ENCODE measurements at regions not wholly inside any gene's neighbourhood (a gene's known extent, or its start where the extent isn't known, plus 50 kb on each side); places are given as distances from the start of the nearest gene placed in this dataset.
"Not testable (repeated sequence)": the region's sequence is repeated elsewhere in the genome, so short reads cannot be mapped to it uniquely, and the experiment has no call there.

GRCh38 chr13:112174476-112175110, 107.6 kb downstream of the SOX1 start:
- no peak for DNase-seq

- DNase-seq, result no peak
Measured at GRCh38 chr13:112175162-112176075, 108.5 kb downstream of the SOX1 start.

- not testable (repeated sequence) for DNase-seq
Measured at GRCh38 chr13:112176141-112177119, 109.5 kb downstream of the SOX1 start.

GRCh38 chr13:112177450-112178288, 110.7 kb downstream of the SOX1 start:
- no peak for DNase-seq

GRCh38 chr13:112178769-112179168, 111.8 kb downstream of the SOX1 start:
- no peak for DNase-seq

GRCh38 chr13:112179421-112179820, 112.5 kb downstream of the SOX1 start:
- no peak for DNase-seq

DNA sequence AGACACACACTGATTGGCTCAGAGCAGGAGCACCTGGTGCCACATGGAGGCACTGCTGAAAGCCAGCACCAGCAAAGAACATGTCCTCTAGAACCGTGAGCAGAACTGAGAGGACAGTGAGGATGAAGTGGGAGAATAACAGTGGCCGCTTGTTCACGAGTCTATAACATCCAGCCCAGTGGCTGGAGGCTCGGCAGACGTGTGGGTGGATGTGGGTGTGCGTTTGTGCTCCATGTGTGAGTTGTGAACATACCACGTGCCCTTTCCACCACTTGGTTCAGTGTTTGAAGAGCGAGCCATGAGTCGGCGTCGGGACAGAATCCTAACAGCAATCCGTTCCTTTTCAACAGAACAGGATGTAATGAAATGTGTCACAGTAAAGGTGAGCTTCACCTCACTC, 113.0 kb downstream of the SOX1 start:
- DNase-seq, result no peak

DNA sequence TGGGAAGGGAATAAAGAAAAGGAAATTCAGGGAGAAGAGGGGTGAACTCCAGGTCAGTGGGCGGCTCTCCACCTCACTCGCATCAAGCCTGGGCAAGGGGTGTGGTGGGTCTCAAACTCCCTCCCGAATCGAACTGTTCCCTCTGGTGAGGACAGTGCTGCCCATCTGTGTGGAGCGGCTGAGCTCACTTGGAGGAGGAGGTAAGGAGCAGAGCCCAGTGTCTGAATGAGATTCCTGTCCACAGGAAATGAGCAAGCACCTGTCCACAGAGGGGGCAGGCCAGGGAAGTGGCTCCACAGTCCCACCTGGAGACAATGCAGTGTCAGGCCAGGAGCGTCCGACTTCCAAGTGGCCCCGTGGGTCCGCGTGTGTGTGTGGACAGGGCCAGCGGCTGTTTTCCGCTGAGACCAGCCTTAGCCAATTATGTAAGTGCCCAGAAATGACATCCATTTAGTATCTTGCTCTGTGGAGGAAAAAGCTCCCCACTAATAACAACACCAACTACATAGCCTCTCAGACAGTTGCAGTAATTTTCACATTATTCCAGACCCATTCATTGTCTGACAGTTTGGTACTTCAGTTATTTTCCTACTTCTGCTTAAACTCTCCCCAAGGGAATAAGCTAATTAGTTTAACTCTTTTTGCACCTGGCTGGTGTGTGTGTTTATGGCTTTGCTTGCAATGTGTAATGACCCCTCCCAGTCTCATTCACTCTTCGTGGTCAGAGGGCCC, 114.6 kb downstream of the SOX1 start:
- no peak for DNase-seq

DNA sequence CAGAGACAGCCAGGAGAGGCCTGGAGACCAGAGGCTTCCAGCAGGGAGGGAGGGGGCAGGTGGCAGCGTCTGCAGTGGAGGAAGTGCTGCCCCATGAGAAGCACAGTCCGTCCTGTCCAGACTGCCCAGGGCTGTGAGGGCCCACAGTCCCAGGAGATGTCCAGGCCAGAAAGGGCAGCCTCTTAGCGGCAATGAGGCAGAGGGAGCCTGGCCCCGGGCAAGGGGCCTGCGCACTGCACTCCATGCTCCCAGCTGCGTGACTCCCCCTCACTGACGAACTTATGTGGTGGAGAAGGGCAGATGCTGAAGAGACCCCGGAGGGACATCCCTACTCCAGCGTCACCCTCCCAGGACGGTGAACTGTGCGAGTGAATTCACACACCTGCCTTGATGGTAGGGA, 115.3 kb downstream of the SOX1 start:
- no peak for DNase-seq

DNA sequence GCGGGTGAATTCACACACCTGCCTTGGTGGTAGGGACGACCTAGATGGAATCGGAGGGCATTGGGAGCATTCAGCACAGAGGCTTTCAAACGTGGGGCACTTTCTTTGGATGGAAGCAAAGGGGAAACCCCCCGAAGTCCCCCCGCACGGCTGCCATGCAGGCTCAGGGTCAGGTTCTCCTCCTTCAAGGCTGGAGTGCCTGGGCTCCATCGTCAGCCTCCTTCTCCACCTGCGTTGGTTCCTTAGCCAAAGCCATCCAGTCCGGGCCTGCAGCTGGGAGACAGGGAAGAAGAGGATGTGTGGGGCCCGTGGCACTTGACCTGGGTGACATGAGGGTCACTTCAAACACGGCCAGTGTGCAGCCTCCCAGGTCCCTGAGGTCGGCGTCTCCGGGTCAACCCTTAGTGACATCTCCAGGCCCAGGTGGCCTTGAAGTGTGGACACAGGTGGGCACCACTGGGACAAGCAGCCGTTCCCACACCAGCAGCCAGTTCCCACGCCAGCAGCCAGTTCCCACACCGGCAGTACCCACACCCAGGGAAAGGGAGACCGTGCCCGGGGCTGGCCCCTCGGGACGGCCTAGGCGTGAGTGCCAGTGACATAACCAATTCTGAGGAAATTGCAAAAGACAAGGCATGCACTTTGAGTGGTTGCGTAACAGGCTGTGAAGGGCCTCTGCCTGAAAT, 116.0 kb downstream of the SOX1 start:
- no peak for DNase-seq

DNA sequence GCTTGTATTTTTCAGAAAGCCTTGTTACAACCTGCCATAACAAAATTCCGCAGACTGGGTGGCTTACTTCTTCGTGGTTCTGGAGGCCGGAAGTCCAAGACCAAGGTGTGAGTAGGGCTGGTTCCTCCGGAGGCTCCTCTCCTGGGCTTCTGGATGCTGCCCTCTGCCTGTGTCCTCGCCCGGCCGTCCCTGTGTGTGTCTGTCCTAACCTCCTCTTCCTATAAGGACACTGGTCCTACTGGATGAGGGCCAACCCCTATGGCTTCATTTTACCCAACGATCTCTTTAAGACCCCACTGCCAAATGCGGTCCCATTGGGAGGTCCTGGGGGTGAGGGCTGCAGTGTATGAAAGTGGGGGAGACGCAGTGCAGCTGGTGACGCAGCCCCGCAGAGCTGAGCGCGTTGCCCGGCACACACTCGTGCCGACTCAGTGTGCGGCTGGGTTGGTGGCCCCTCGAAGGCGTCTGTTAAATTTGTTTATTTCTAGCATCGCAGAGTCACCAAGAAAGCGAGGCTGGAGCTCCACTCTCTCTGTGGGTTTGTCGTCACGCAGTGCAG, 116.7 kb downstream of the SOX1 start:
- no peak for DNase-seq

DNA sequence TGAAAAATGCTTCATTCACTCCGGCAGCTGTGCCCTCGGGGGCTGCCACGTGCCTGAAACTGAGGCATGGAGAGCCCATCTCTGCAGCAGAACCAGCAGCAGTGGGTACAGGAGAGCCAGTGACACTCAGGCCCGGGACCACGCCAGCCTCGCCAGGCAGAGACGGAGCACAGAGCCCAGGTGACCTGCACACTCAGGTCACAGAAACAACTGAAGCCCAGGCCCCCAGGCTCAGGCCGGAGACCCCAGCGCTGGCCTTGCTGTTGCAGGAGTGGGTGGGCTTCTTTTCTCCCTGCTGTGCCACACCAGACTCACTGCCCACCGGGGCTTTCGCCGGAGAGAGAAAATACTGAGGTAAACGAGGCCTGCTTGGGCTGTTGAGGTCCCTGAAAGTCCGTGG, 117.3 kb downstream of the SOX1 start:
- DNase-seq, result no peak

GRCh38 chr13:112184851-112185371, 118.0 kb downstream of the SOX1 start:
- no peak for DNase-seq

DNA sequence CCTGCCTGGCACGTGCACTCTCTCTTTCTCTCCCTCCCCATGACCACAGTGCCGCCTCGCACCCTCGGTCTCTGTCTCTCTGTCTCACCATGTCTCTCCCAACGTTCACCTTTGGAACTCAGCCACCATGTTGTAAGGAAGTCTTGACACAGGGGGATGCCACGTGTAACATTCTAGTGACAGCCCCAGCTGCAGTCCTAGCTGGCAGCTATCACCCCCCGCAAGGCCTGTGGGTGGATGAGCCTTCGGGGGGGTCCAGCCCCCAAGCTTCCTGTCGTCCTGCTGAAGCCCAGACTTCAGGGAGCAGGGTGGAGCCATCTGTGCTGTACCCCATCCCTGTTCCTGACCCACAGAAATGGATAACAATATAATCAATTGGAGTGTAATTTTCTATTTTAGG, 118.5 kb downstream of the SOX1 start:
- DNase-seq, result no peak

DNA sequence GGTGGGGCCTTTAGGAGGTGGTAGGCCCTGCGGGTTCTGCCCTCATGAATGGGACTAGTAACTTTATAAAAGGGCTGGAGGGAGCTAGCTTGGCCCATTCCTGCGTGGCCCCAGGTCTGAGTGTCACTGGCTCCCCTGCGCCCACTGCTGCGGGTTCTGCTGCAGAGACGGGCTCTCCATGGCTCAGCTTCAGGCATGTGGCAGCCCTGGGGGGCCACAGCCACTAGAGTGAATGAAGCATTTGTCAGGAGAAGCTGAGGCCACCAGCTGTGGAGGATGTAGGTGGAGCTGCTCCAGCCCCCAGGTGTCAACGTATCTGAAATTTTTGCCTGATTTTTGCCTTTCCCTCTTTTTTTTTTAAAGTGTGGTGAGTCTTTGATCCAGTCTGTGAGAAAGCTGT, 119.1 kb downstream of the SOX1 start:
- DNase-seq, result no peak

GRCh38 chr13:112187527-112188297, 120.8 kb downstream of the SOX1 start:
- DNase-seq, result no peak

DNA sequence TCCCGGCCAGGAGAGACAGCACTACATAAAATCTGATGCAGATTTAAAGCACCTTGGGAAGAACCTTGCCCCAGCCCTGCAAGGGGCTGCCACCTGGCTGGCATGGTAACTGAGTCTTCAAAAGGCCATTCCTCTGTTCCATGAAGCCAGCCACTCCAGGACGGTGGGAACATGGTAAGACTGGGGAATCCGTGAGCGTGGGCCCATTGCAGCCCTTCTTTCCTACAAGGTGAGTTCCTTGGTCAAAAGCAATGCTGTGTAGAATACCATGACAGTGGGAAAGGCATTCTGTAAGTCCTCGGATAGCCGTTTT, 121.3 kb downstream of the SOX1 start:
- DNase-seq, result no peak

GRCh38 chr13:112193463-112194166, 126.7 kb downstream of the SOX1 start:
- DNase-seq, result no peak

- DNase-seq, result no peak
Measured at GRCh38 chr13:112194167-112194530, 127.2 kb downstream of the SOX1 start.
